Skeletal muscle tissue (tissue), 3 donors: ENCODE measurements at regions not wholly inside any gene's neighbourhood (a gene's known extent, or its start where the extent isn't known, plus 50 kb on each side); places are given as distances from the start of the nearest gene placed in this dataset.

Source experiments
- H3K27ac ChIP-seq: one replicate; pipeline ENCODE4 v1.7.0; 2013; ENCODE audit warnings: mild to moderate bottlenecking, low read depth, low read length, inconsistent platforms
- H3K27me3 ChIP-seq, 3 donors: one replicate each; pipeline ENCODE4 v1.7.0; 2013; ENCODE audit warnings: low read length in 3 of 3; ENCODE audit not compliant: control insufficient read depth in 3 of 3, insufficient read depth in 3 of 3
- H3K36me3 ChIP-seq, 3 donors: one replicate each; pipeline ENCODE4 v1.7.0; 2013; ENCODE audit warnings: low read length in 3 of 3; ENCODE audit not compliant: control insufficient read depth in 3 of 3, insufficient read depth in 3 of 3
- H3K4me1 ChIP-seq, 3 donors: one replicate each; pipeline ENCODE4 v1.7.0; 2013; ENCODE audit warnings: low read length in 3 of 3, mild to moderate bottlenecking in 3 of 3; ENCODE audit not compliant: control insufficient read depth in 3 of 3, insufficient read depth in 3 of 3
- H3K4me3 ChIP-seq, 3 donors: one replicate each; pipeline ENCODE4 v1.7.0; 2013; ENCODE audit warnings: low read length in 3 of 3
- H3K9ac ChIP-seq, 3 donors: one replicate each; pipeline ENCODE4 v1.7.0; 2013; ENCODE audit warnings: low read length in 3 of 3, mild to moderate bottlenecking in 3 of 3, moderate library complexity in 2 of 3, low read depth in 1 of 3
- H3K9me3 ChIP-seq, 3 donors: one replicate each; pipeline ENCODE4 v1.7.0; 2013; ENCODE audit warnings: low read length in 3 of 3; ENCODE audit not compliant: control insufficient read depth in 3 of 3
- donor health status: Osteomylitis.

DNA sequence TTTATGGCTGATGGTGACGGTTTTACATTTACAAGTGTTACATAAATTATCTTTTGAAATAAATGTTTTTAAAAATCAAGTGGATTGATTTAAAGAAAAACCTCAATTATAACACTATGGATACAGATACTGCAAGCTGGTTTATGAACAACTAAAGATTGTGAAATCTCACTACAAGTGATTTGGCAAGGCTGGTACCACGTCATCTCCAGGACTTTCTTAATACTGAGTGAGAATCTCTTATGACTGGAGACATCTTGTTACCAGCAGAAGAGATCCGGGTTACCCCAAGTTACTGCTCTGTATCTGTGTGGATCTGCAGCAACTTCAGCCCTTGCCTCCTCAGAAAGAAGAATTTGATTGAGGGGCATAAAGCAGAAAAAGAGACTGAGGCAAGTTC is 452.9 kb downstream of the MN1 start:
- Histone ChIP-seq H3K4me3 (no peak overlapping the region), H3K27me3 (peaks cover 4 to 13% (median 6%) of the 10 kb centered on the region in 3 donors), H3K9ac (no peak overlapping the region), H3K4me1 (no peaks in the 10 kb centered on the region), H3K27ac (no peak overlapping the region), H3K9me3 (peaks cover 0 to 2% (median 0%) of the 10 kb centered on the region in 3 donors), H3K36me3 (no peaks in the 10 kb centered on the region)

DNA sequence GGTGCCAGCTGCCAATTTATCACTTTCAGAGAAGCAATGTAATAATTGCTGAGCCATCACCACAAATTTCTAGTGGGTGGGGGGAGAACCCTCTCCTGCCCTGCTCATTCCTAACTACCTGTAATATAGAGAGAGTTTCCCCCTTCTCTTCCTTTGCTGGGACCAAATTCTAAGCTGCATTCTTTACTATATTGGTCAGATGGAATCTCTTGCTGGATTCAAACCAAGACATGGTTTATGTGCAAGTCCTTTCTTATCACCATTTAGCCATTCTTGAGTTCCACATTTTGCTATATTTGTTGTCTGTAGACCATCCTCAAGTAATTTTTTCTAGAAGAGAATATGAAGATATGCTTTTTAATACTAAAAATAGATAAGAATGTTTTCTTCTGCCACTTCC is 452.1 kb downstream of the MN1 start:
- Histone ChIP-seq H3K27me3 (peaks cover 4 to 13% (median 8%) of the 10 kb centered on the region in 3 donors), H3K4me1 (no peaks in the 10 kb centered on the region), H3K36me3 (no peaks in the 10 kb centered on the region), H3K9me3 (peaks cover 0 to 2% (median 0%) of the 10 kb centered on the region in 3 donors), H3K27ac (no peak overlapping the region), H3K4me3 (no peak overlapping the region), H3K9ac (no peak overlapping the region)

DNA sequence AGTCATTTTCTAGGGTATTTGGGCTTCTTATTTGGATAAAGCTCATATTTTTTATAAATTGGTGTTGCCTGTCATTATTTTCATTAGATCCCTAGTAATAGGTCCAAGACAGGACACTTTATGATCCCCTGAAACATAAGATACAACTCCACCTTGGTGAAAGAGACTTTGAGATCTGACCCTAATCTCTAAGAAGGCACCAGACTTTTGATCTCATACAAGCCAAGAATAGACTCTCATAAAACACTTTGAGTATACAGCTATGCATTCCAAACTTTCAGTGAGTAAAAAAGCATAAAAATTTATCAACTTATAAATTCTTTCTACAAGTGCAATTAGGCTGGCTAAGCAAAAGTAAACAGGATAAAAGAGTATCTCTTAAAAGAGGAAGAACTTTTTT is 451.2 kb downstream of the MN1 start:
- Histone ChIP-seq H3K27ac (no peak overlapping the region), H3K27me3 (peaks cover 4 to 13% (median 8%) of the 10 kb centered on the region in 3 donors), H3K4me3 (no peak overlapping the region), H3K4me1 (no peaks in the 10 kb centered on the region), H3K36me3 (no peaks in the 10 kb centered on the region), H3K9me3 (peaks cover 0 to 2% (median 0%) of the 10 kb centered on the region in 3 donors), H3K9ac (no peak overlapping the region)

DNA sequence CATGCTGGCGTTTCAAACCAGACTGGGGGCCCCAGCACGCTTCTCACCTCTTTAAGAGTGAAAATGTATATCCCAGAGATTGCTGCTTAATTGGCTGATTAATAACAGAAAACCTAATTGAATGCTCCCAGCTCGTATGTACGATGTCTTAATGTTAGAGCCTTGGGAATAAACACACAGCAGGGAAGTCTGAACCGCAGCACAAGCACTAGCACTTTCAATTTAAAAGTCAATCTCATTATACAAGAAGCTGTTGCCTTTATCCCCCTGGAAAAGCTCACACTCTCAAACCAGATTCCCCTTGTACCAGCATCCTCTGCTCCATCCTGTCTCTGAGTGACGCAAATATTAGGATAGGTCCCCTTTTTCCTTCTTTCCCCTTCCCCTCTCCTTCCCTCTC is 449.1 kb downstream of the MN1 start:
- Histone ChIP-seq H3K4me1 (no peaks in the 10 kb centered on the region), H3K4me3 (no peak overlapping the region)

DNA sequence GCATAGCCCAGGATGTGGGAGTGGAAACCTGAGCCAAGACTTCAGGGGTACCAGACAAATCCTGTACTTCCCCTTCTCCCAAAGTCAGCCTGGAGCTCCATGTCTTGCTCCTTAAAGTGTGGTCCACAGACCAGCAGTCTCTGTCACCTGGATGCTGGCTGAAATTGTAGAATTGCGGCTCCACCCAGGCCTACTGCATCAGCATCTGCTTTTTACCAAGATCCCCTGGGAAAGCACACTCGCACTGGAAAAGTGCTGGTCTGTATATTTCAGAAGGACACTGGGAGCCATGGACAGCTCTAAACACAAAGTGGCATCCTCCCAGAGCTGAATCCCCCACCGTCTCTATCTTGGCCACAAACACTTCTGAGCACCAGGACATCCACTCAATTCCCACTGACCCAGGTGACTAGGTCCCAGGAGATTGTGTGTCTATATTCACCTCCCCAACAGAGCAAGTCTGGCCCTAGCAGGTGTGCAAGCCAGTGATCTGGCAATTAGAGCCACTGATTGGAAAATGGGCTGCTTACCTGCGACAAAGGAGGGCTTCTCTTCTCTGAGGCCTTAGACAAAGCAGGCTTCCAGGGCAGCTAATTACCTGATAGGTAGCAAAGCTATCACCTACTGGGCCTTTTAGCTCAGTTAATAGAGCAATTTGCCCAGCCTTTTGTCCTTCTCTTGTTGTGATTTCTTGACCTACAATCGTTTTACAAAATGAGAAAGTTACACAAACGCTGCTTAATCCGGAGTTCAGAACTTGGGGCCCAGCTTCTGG is 443.3 kb downstream of the MN1 start:
- Histone ChIP-seq H3K4me3 (no peak overlapping the region), H3K27me3 (peaks cover 0 to 2% (median 0%) of the 10 kb centered on the region in 3 donors), H3K9ac (no peak overlapping the region), H3K4me1 (no peaks in the 10 kb centered on the region), H3K27ac (no peak overlapping the region), H3K9me3 (peaks cover 0 to 9% (median 4%) of the 10 kb centered on the region in 3 donors), H3K36me3 (no peaks in the 10 kb centered on the region)

More for the DNA sequence above, 449.1 kb downstream of the MN1 start:
- Histone ChIP-seq H3K27me3 (peaks cover 4 to 13% (median 8%) of the 10 kb centered on the region in 3 donors), H3K9ac (peak overlapping the region in 1 of 3 donors; percentile 43), H3K36me3 (no peaks in the 10 kb centered on the region), H3K9me3 (peaks cover 0 to 9% (median 6%) of the 10 kb centered on the region in 3 donors), H3K27ac (no peak overlapping the region)

DNA sequence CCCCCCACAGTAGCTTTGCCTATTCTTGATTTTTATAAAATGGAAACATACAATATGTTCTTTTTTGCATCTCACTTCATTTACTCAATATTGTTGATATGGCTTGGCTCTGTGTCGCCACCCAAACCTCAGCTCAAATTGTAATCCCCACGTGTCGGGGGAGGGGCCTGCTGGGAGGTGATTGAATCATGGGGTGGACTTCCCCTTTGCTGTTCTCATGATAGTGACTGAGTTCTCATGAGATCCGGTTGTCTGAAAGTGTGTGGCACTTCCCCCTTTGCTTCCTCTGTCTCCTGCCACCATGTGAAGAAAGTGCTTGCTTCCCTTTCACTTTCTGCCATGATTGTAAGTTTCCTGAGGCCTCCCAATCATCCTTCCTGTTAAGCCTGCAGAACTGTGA is 431.3 kb downstream of the MN1 start:
- H3K27ac ChIP-seq = no peak overlapping the region
- no peak overlapping the region for H3K4me3 ChIP-seq
- peaks cover 5 to 20% (median 5%) of the 10 kb centered on the region in 3 donors for H3K27me3 ChIP-seq
- no peaks in the 10 kb centered on the region for H3K9me3 ChIP-seq
- no peak overlapping the region for H3K9ac ChIP-seq
- H3K4me1 ChIP-seq = no peaks in the 10 kb centered on the region
- H3K36me3 ChIP-seq = no peaks in the 10 kb centered on the region

DNA sequence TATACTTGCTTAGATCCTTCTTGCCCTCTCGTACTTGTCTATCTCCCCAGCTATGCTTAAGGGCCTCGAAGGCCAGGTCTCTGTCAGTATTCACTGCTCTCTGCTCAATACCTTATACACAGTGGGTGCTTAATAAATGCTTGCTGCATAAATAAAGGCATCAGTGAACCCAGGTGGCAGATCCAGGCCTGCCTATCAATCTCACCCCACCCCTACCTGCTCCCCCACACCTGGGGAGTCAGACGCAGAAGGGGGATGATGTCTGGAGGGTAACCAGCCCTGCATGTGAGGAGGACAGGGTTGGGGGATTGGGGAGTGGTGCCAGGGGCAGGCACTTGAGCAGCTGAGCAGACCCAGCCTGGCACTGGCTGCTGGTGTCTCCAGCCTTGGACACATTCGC is 430.6 kb downstream of the MN1 start:
- H3K4me1 ChIP-seq = no peaks in the 10 kb centered on the region
- no peaks in the 10 kb centered on the region for H3K36me3 ChIP-seq
- peaks cover 5 to 20% (median 5%) of the 10 kb centered on the region in 3 donors for H3K27me3 ChIP-seq
- no peak overlapping the region for H3K4me3 ChIP-seq
- no peak overlapping the region for H3K27ac ChIP-seq
- no peaks in the 10 kb centered on the region for H3K9me3 ChIP-seq
- no peak overlapping the region for H3K9ac ChIP-seq

DNA sequence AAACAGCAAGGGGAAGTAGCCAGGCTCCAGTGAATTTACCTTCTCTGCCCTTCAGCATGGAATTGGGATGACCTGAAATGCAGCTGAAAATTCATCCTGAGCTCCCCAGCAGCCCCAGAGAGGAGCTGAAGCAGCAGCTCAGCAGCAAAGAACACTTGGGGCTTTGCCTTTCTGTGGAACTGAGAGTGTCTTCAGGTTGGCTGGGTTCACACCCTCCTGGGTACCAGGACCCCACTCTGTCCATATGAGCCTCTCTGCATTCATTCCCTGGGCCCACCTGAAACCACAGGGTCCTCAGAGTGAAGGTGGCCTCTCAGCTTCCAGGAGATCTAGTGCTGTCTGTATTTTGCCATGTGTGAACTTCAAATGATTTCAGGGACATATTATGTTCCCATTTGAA is 429.2 kb downstream of the MN1 start:
- Histone ChIP-seq H3K36me3 (no peaks in the 10 kb centered on the region), H3K27ac (no peak overlapping the region)

DNA sequence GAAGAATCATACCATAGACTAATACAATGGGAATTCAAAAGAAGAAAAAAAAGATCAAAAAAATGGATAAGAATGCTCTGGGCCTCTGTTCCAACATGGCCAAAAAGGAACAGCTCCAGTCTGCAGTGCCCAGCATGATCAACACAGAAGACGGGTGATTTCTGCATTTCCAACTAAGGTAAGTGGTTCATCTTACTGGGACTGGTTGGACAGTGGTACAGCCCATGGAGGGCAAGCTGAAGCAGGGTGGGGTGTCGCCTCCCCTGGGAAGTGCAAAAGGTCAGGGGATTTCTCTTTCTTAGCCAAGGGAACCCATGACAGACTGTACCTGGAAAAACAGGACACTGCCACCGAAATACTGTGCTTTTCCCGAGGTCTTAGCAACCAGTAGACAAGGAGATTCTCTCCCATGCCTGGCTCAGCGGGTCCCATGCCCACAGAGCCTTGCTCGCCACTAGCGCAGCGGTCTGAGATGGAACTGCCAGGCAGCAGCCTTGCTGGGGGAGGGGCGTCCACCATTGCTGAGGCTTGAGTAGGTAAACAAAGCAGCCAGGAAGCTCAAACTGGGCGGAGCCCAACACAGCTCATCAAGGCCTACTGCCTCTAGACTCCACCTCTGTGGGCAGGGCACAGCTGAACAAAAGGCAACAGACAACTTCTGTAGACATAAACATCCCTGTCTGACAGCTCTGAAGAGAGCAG is 428.4 kb downstream of the MN1 start:
- Histone ChIP-seq H3K4me1 (peaks cover 2 to 4% (median 4%) of the 10 kb centered on the region in 3 donors), H3K36me3 (no peaks in the 10 kb centered on the region), H3K4me3 (no peak overlapping the region), H3K27ac (no peak overlapping the region), H3K9ac (no peak overlapping the region), H3K9me3 (no peaks in the 10 kb centered on the region), H3K27me3 (peaks cover 5 to 20% (median 5%) of the 10 kb centered on the region in 3 donors)

More for the DNA sequence above, 429.2 kb downstream of the MN1 start:
- Histone ChIP-seq H3K9me3 (no peaks in the 10 kb centered on the region), H3K4me3 (no peak overlapping the region), H3K9ac (no peak overlapping the region), H3K27me3 (peaks cover 5 to 20% (median 5%) of the 10 kb centered on the region in 3 donors), H3K4me1 (no peaks in the 10 kb centered on the region)
